ENCODE measurements at regions not wholly inside any gene's neighbourhood (a gene's known extent, or its start where the extent isn't known, plus 50 kb on each side); places are given as distances from the start of the nearest gene placed in this dataset.

GRCh38 chr13:58682616-58683015, 1051.1 kb downstream of the PCDH17 start:
- no peak overlapping the region for H3K4me2 ChIP-seq
- H3K4me1 ChIP-seq (ENCODE audit: control insufficient read depth in 1 of 2, insufficient read depth in 2 of 2, low read depth in 1 of 2, low read length in 1 of 2) = no peaks in the 10 kb centered on the region
- POLR2A ChIA-PET = no interaction called here
- no peak overlapping the region for H3K9ac ChIP-seq
- whole genome bisulfite sequencing (ENCODE audit: low lambda C conversion rate) = 49% methylated on average over 4 of the region's 4 CpGs
- no peaks in the 10 kb centered on the region for H3K79me2 ChIP-seq (ENCODE audit: insufficient read depth)
- H3K27ac ChIP-seq (ENCODE audit: low read depth in 2 of 2, low read length in 1 of 2) = no peak overlapping the region
- no peaks in the 10 kb centered on the region for H3K9me2 ChIP-seq
- H4K20me1 ChIP-seq (ENCODE audit: insufficient read depth) = no peaks in the 10 kb centered on the region
- no peaks in the 10 kb centered on the region for H3K27me3 ChIP-seq (ENCODE audit: insufficient read depth)
- CTCF ChIA-PET = no interaction called here
- H3F3A ChIP-seq (replicated peaks; ENCODE audit: insufficient read depth) = no peaks in the 10 kb centered on the region
- no peak for DNase-seq
- no peaks in the 10 kb centered on the region for H3K36me3 ChIP-seq (replicated peaks in 1 of 2; ENCODE audit: control insufficient read depth in 1 of 2, insufficient read depth in 2 of 2, low read length in 1 of 2)
- no peak overlapping the region for H2AFZ ChIP-seq (ENCODE audit: low read depth)
- H3K9me3 ChIP-seq = no peaks in the 10 kb centered on the region
- no peak overlapping the region for H3K4me3 ChIP-seq (ENCODE audit: low read depth in 2 of 2, low read length in 1 of 2)
- TF ChIP-seq MXI1 (IDR thresholded peaks at IDR 0.05; ENCODE audit: low read depth, low read length) = no peak
- TF ChIP-seq EP300 (IDR thresholded peaks at IDR 0.05; ENCODE audit: borderline replicate concordance in 1 of 2, low read depth in 1 of 2, low read length in 1 of 2) = no peak
- TF ChIP-seq, protein P1, sequence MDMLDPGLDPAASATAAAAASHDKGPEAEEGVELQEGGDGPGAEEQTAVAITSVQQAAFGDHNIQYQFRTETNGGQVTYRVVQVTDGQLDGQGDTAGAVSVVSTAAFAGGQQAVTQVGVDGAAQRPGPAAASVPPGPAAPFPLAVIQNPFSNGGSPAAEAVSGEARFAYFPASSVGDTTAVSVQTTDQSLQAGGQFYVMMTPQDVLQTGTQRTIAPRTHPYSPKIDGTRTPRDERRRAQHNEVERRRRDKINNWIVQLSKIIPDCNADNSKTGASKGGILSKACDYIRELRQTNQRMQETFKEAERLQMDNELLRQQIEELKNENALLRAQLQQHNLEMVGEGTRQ (IDR thresholded peaks at IDR 0.05; ENCODE audit: borderline replicate concordance, low read depth, low read length) = no peak
- TF ChIP-seq ZBTB33 (IDR thresholded peaks at IDR 0.05; ENCODE audit: borderline replicate concordance, low read depth) = no peak
- no peak for TF ChIP-seq GATA2 (CRISPR knock-in tag; IDR thresholded peaks at IDR 0.05)
- TF ChIP-seq NRF1 (IDR thresholded peaks at IDR 0.05; ENCODE audit: low read depth, low read length) = no peak
- TF ChIP-seq FOXJ3 (CRISPR knock-in tag; IDR thresholded peaks at IDR 0.05) = no peak
- no peak for TF ChIP-seq MEF2A (IDR thresholded peaks at IDR 0.05; ENCODE audit: borderline replicate concordance, low read depth)
- no peak for TF ChIP-seq GABPA (IDR thresholded peaks at IDR 0.05; ENCODE audit: low read depth)
- no peak for TF ChIP-seq ELF1 (IDR thresholded peaks at IDR 0.05)
- no peak for TF ChIP-seq NFIC (IDR thresholded peaks at IDR 0.05; ENCODE audit: borderline replicate concordance)
- TF ChIP-seq REST (IDR thresholded peaks at IDR 0.05; ENCODE audit: low read depth, low read length) = no peak
- no peak for TF ChIP-seq SIN3A (IDR thresholded peaks at IDR 0.05; ENCODE audit: borderline replicate concordance, low read depth, low read length)
- no peak for TF ChIP-seq FOXM1 (IDR thresholded peaks at IDR 0.05; ENCODE audit: low read depth)
- TF ChIP-seq, protein P2, sequence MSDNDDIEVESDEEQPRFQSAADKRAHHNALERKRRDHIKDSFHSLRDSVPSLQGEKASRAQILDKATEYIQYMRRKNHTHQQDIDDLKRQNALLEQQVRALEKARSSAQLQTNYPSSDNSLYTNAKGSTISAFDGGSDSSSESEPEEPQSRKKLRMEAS (IDR thresholded peaks at IDR 0.05; ENCODE audit: low read depth) = no peak
- TF ChIP-seq RXRA (IDR thresholded peaks at IDR 0.05; ENCODE audit: borderline replicate concordance, low read depth) = no peak
- TF ChIP-seq, protein P3, sequence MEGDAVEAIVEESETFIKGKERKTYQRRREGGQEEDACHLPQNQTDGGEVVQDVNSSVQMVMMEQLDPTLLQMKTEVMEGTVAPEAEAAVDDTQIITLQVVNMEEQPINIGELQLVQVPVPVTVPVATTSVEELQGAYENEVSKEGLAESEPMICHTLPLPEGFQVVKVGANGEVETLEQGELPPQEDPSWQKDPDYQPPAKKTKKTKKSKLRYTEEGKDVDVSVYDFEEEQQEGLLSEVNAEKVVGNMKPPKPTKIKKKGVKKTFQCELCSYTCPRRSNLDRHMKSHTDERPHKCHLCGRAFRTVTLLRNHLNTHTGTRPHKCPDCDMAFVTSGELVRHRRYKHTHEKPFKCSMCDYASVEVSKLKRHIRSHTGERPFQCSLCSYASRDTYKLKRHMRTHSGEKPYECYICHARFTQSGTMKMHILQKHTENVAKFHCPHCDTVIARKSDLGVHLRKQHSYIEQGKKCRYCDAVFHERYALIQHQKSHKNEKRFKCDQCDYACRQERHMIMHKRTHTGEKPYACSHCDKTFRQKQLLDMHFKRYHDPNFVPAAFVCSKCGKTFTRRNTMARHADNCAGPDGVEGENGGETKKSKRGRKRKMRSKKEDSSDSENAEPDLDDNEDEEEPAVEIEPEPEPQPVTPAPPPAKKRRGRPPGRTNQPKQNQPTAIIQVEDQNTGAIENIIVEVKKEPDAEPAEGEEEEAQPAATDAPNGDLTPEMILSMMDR (IDR thresholded peaks at IDR 0.05) = no peak
- TF ChIP-seq SMC3 (IDR thresholded peaks at IDR 0.05; ENCODE audit: low read depth, low read length) = no peak
- no peak for TF ChIP-seq POLR2AphosphoS5 (IDR thresholded peaks at IDR 0.05; ENCODE audit: low read depth, low read length)
- no peak for TF ChIP-seq TEAD4 (IDR thresholded peaks at IDR 0.05; ENCODE audit: borderline replicate concordance, insufficient read depth)
